ENCODE measurements at regions not wholly inside any gene's neighbourhood (a gene's known extent, or its start where the extent isn't known, plus 50 kb on each side); places are given as distances from the start of the nearest gene placed in this dataset.

DNA sequence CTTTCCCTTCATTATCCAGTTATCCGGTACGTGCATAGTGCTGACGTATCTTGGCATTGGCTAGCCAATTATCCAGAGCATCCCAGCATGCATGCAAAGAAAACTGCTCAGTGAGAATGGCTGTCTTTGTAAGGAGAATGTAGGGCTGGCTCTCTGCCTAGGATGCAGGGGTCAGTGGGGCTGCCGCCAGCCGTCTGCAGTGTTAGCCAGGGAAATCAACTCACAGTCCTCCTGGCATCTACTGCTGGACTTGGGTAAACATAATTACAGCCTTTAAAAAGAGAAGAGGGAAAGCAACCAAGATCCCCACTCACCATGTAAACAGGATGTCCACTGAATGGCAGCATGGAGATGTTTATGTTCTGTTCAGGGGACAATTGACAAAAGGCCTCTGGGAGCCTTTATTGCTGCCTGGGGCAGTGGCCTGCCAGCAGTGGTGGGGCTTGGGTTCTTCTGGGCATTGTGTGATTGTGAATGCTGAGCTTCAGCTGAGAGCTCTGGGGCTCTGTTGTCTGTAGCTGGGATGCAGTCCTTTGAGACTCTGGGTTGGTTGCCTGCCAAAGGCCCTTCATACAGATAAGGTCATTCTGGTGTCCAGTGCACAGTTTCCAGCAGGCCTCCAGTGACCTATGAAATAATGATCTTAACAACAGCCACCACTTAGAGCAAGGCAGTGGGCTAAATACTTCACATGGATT is 121.8 kb downstream of the TBC1D30 start (continued):
- TF ChIP-seq USF1 (IDR thresholded peaks at IDR 0.05; ENCODE audit: borderline replicate concordance, extremely low read length, insufficient read depth, low read depth, low read length): no peak
- no peak for TF ChIP-seq NFIC (IDR thresholded peaks at IDR 0.05; ENCODE audit: low read depth, low read length)
- TF ChIP-seq, protein P1, sequence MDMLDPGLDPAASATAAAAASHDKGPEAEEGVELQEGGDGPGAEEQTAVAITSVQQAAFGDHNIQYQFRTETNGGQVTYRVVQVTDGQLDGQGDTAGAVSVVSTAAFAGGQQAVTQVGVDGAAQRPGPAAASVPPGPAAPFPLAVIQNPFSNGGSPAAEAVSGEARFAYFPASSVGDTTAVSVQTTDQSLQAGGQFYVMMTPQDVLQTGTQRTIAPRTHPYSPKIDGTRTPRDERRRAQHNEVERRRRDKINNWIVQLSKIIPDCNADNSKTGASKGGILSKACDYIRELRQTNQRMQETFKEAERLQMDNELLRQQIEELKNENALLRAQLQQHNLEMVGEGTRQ (IDR thresholded peaks at IDR 0.05; ENCODE audit: borderline replicate concordance, low read depth, low read length): no peak

DNA sequence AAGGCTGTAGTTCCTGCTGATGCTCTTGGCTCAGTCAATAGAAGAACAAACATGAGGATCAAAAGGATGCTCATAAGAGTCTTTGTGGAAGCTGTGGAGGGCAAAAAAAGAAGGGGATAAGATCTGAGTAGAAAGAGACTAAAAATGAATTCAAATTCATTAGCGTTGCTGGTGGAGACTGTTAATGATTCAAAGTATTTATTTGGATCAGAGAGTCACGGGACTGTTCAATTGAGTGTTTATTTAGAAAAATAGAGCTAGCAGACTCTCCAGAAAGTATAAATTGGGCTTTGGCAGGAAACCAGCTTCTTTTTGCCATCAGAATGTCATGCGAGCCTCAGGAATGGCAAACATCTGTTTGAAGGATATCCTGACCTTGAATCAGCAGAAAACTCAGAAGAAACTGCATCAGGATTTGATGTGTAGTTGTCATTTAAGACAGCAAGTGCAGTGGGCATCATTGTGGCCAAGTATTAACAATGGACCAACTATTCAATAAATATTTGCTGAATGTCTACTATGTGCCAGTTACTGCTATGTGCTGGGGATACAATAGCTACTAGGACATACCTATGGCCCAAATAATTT is 126.4 kb downstream of the TBC1D30 start:
- intact Hi-C loops (cut with micrococcal nuclease; ENCODE audit: unreplicated experiment) (no loop called here), in situ Hi-C loops (cut with MboI) (no loop called here)
- no peak overlapping the region for H3K4me3 ChIP-seq
- no peak overlapping the region for H3K9ac ChIP-seq (ENCODE audit: control insufficient read depth, insufficient read depth, low read length)
- H3K36me3 ChIP-seq (ENCODE audit: control insufficient read depth in 2 of 2, insufficient read depth in 2 of 2, low read length in 1 of 2): no peaks in the 10 kb centered on the region
- ATAC-seq (no peak), FAIRE-seq (no peak), DNase-seq (ENCODE audit: low read depth, low spot score) (no peak)
- ChIA-PET SMC1A (ENCODE audit: uncharacterized antibody, unreplicated experiment) (interaction anchor here (0.9 to 2.0 kb wide), 5 partner anchors 9 to 150 kb away, joined by 3 to 7 read pairs (median 3); no protein-coding TSS in a partner anchor), CTCF (interaction anchor here (0.7 to 0.9 kb wide), 2 partner anchors 23 to 1904 kb away, joined by 3 read pairs; no protein-coding TSS in a partner anchor), POLR2A (interaction anchor here (2.2 kb wide), 1 partner anchor 16 kb away, joined by 4 read pairs; no protein-coding TSS in a partner anchor), RAD21 (ENCODE audit: unreplicated experiment) (interaction anchor here (1.0 kb wide), 1 partner anchor 60 kb away, joined by 4 read pairs; no protein-coding TSS in a partner anchor)
- H3K27me3 ChIP-seq (replicated peaks in 1 of 2; ENCODE audit: control insufficient read depth in 2 of 2, insufficient read depth in 2 of 2, low read length in 1 of 2): no peaks in the 10 kb centered on the region
- H2AFZ ChIP-seq (ENCODE audit: control insufficient read depth, low read depth, low read length): no peak overlapping the region
- peaks cover 3% of the 10 kb centered on the region; the same call in 1 of the 2 replicates for H3K4me1 ChIP-seq (ENCODE audit: control insufficient read depth, insufficient read depth, low read length)
- TF ChIP-seq SUPT20H (IDR thresholded peaks at IDR 0.05; ENCODE audit: borderline replicate concordance, control insufficient read depth, low read depth, low read length): no peak
- TF ChIP-seq BCL11A (IDR thresholded peaks at IDR 0.05; ENCODE audit: low read depth, low read length): no peak
- no peak for TF ChIP-seq CREB1 (IDR thresholded peaks at IDR 0.05; ENCODE audit: low read depth)
- no peak for TF ChIP-seq EZH2 (IDR thresholded peaks at IDR 0.05; ENCODE audit: borderline replicate concordance, control insufficient read depth, low read depth, low read length)
- TF ChIP-seq ZSCAN29 (IDR thresholded peaks at IDR 0.05): no peak
- TF ChIP-seq TCF7 (IDR thresholded peaks at IDR 0.05; ENCODE audit: borderline replicate concordance): no peak
- TF ChIP-seq SMAD1 (IDR thresholded peaks at IDR 0.05; ENCODE audit: low read depth, partially characterized antibody): no peak
- TF ChIP-seq YY1 (IDR thresholded peaks at IDR 0.05; ENCODE audit: low read depth, low read length): no peak
- no peak for TF ChIP-seq JUND (IDR thresholded peaks at IDR 0.05; ENCODE audit: low read depth, low read length)
- no peak for TF ChIP-seq MAX (IDR thresholded peaks at IDR 0.05; ENCODE audit: low read depth, low read length)
- WGBS (ENCODE audit: insufficient coverage, insufficient replicate concordance, low lambda C conversion rate, missing lambda C conversion rate): 10% methylated on average over 3 of the region's 3 CpGs
- no peak overlapping the region for H3K4me2 ChIP-seq (ENCODE audit: control insufficient read depth, insufficient read depth)
- no TSS peak for BruUV-seq (replicated peaks)
- H3K27ac ChIP-seq (ENCODE audit: control insufficient read depth, insufficient read depth): no peak overlapping the region
- no peaks in the 10 kb centered on the region for H3K9me3 ChIP-seq (replicated peaks; ENCODE audit: control insufficient read depth, insufficient read depth, low read length)
- H3K79me2 ChIP-seq (ENCODE audit: control insufficient read depth, insufficient read depth, low read length): no peaks in the 10 kb centered on the region
- no peaks in the 10 kb centered on the region for H4K20me1 ChIP-seq (ENCODE audit: control insufficient read depth, insufficient read depth)
